ENCODE measurements at regions not wholly inside any gene's neighbourhood (a gene's known extent, or its start where the extent isn't known, plus 50 kb on each side); places are given as distances from the start of the nearest gene placed in this dataset.

- Histone ChIP-seq H3K27ac (no peak overlapping the region), H3K4me1 (no peaks in the 10 kb centered on the region), H3K4me3 (no peak overlapping the region), H3K27me3 (no peaks in the 10 kb centered on the region), H3K36me3 (no peaks in the 10 kb centered on the region), H3K9me3 (peaks cover 0 to 5% (median 0%) of the 10 kb centered on the region in 4 donors)
- TF ChIP-seq CTCF (IDR thresholded peaks at IDR 0.05) (no peak), POLR2A (IDR thresholded peaks at IDR 0.05) (no peak), EP300 (IDR thresholded peaks at IDR 0.05) (no peak)
- WGBS, 2 donors = 44 to 68% methylated on average over 1 of the region's 1 CpG
- no peak for DNase-seq (ENCODE audit: low spot score in 2 of 2)
Measured at GRCh38 chr17:53668854-53669253, 153.9 kb upstream of the KIF2B start.

GRCh38 chr17:53662608-53663007 lies 160.1 kb upstream of the KIF2B start:
- H3K27me3 ChIP-seq = no peaks in the 10 kb centered on the region
- TF ChIP-seq EP300 (IDR thresholded peaks at IDR 0.05) (no peak), CTCF (IDR thresholded peaks at IDR 0.05) (no peak), POLR2A (IDR thresholded peaks at IDR 0.05) (no peak)
- H3K4me1 ChIP-seq = no peaks in the 10 kb centered on the region
- no peaks in the 10 kb centered on the region for H3K36me3 ChIP-seq
- 57 to 65% methylated on average over 1 of the region's 1 CpG for WGBS, 2 donors
- no peak overlapping the region for H3K27ac ChIP-seq
- no peaks in the 10 kb centered on the region for H3K9me3 ChIP-seq
- H3K4me3 ChIP-seq = no peak overlapping the region
- DNase-seq (ENCODE audit: low spot score in 2 of 2) = no peak

GRCh38 chr17:53659181-53659580 lies 163.5 kb upstream of the KIF2B start:
- no peaks in the 10 kb centered on the region for H3K27me3 ChIP-seq
- no peak overlapping the region for H3K27ac ChIP-seq
- no peak overlapping the region for H3K4me3 ChIP-seq
- no peak for DNase-seq (ENCODE audit: low spot score in 2 of 2)
- TF ChIP-seq EP300 (IDR thresholded peaks at IDR 0.05) = no peak
- TF ChIP-seq POLR2A (IDR thresholded peaks at IDR 0.05) = no peak
- no peak for TF ChIP-seq CTCF (IDR thresholded peaks at IDR 0.05)
- no peaks in the 10 kb centered on the region for H3K36me3 ChIP-seq
- H3K4me1 ChIP-seq = no peaks in the 10 kb centered on the region
- 88 to 91% methylated on average over 1 of the region's 1 CpG for WGBS, 2 donors
- no peaks in the 10 kb centered on the region for H3K9me3 ChIP-seq

- no peak overlapping the region for H3K4me3 ChIP-seq
- no peak overlapping the region for H3K27ac ChIP-seq
- H3K4me1 ChIP-seq = no peaks in the 10 kb centered on the region
- no peaks in the 10 kb centered on the region for H3K27me3 ChIP-seq
- WGBS, 2 donors = 37 to 73% methylated on average over 1 of the region's 1 CpG
- no peaks in the 10 kb centered on the region for H3K9me3 ChIP-seq
- H3K36me3 ChIP-seq = no peaks in the 10 kb centered on the region
- TF ChIP-seq CTCF (IDR thresholded peaks at IDR 0.05) = no peak
- no peak for TF ChIP-seq EP300 (IDR thresholded peaks at IDR 0.05)
- TF ChIP-seq POLR2A (IDR thresholded peaks at IDR 0.05) = no peak
- DNase-seq (ENCODE audit: low spot score in 2 of 2) = no peak
Measured at GRCh38 chr17:53655591-53655990, 167.1 kb upstream of the KIF2B start.

GRCh38 chr17:53649201-53649600 lies 173.5 kb upstream of the KIF2B start:
- WGBS, 2 donors = 38 to 43% methylated on average over 1 of the region's 1 CpG
- no peaks in the 10 kb centered on the region for H3K27me3 ChIP-seq
- H3K9me3 ChIP-seq = no peaks in the 10 kb centered on the region
- H3K4me1 ChIP-seq = no peaks in the 10 kb centered on the region
- H3K4me3 ChIP-seq = no peak overlapping the region
- no peak overlapping the region for H3K27ac ChIP-seq
- no peaks in the 10 kb centered on the region for H3K36me3 ChIP-seq
- DNase-seq (ENCODE audit: low spot score in 2 of 2) = no peak
- TF ChIP-seq EP300 (IDR thresholded peaks at IDR 0.05) = no peak
- TF ChIP-seq POLR2A (IDR thresholded peaks at IDR 0.05) = no peak
- no peak for TF ChIP-seq CTCF (IDR thresholded peaks at IDR 0.05)

All from tibial nerve (tissue), 4 donors.